ENCODE measurements at regions not wholly inside any gene's neighbourhood (a gene's known extent, or its start where the extent isn't known, plus 50 kb on each side); places are given as distances from the start of the nearest gene placed in this dataset.

- TF ChIP-seq CTCF (IDR thresholded peaks at IDR 0.05) (no peak), POLR2A (IDR thresholded peaks at IDR 0.05) (no peak), POLR2AphosphoS5 (IDR thresholded peaks at IDR 0.05) (no peak)
Observed at GRCh38 chr1:216822480-216822879, 99.3 kb upstream of the ESRRG start.

Measured in prostate gland (tissue), 2 donors.